ENCODE measurements at regions not wholly inside any gene's neighbourhood (a gene's known extent, or its start where the extent isn't known, plus 50 kb on each side); places are given as distances from the start of the nearest gene placed in this dataset.

- Histone ChIP-seq H3K9me3 (ENCODE audit: insufficient read depth, low read length) (peaks cover 16% of the 10 kb centered on the region), H3K4me3 (ENCODE audit: insufficient read length, low read depth) (no peak overlapping the region), H3K4me1 (ENCODE audit: insufficient read depth, insufficient read length) (no peaks in the 10 kb centered on the region), H3K9ac (ENCODE audit: insufficient read length, low read depth) (no peak overlapping the region), H3K27me3 (ENCODE audit: insufficient read depth, insufficient read length) (no peaks in the 10 kb centered on the region), H3K36me3 (ENCODE audit: insufficient read depth, insufficient read length, low read length) (no peaks in the 10 kb centered on the region)
- TF ChIP-seq YY1 (IDR thresholded peaks at IDR 0.05; ENCODE audit: insufficient read depth, insufficient read length) (no peak), SUZ12 (IDR thresholded peaks at IDR 0.05; ENCODE audit: extremely low read depth, insufficient read depth, insufficient read length) (no peak), ZNF274 (IDR thresholded peaks at IDR 0.05; ENCODE audit: low read depth, low read length) (no peak)
- DNase-seq (ENCODE audit: low read depth, low spot score): no peak
These were observed 65.6 kb downstream of the ANXA2R start for GRCh38 chr5:42974536-42974935.

- H3K9me3 ChIP-seq (ENCODE audit: insufficient read depth, low read length): no peaks in the 10 kb centered on the region
- H3K4me3 ChIP-seq (ENCODE audit: insufficient read length, low read depth): no peak overlapping the region
- H3K4me1 ChIP-seq (ENCODE audit: insufficient read depth, insufficient read length): no peaks in the 10 kb centered on the region
- TF ChIP-seq SUZ12 (IDR thresholded peaks at IDR 0.05; ENCODE audit: extremely low read depth, insufficient read depth, insufficient read length): no peak
- TF ChIP-seq ZNF274 (IDR thresholded peaks at IDR 0.05; ENCODE audit: low read depth, low read length): no peak
- TF ChIP-seq YY1 (IDR thresholded peaks at IDR 0.05; ENCODE audit: insufficient read depth, insufficient read length): no peak
- no peaks in the 10 kb centered on the region for H3K36me3 ChIP-seq (ENCODE audit: insufficient read depth, insufficient read length, low read length)
- no peaks in the 10 kb centered on the region for H3K27me3 ChIP-seq (ENCODE audit: insufficient read depth, insufficient read length)
- no peak overlapping the region for H3K9ac ChIP-seq (ENCODE audit: insufficient read length, low read depth)
- no peak for DNase-seq (ENCODE audit: low read depth, low spot score)
These were observed 69.2 kb downstream of the ANXA2R start for GRCh38 chr5:42970636-42971559.

- no peak for DNase-seq (ENCODE audit: low read depth, low spot score)
- Histone ChIP-seq H3K27me3 (ENCODE audit: insufficient read depth, insufficient read length) (no peaks in the 10 kb centered on the region), H3K4me1 (ENCODE audit: insufficient read depth, insufficient read length) (no peaks in the 10 kb centered on the region), H3K36me3 (ENCODE audit: insufficient read depth, insufficient read length, low read length) (no peaks in the 10 kb centered on the region), H3K4me3 (ENCODE audit: insufficient read length, low read depth) (no peak overlapping the region), H3K9me3 (ENCODE audit: insufficient read depth, low read length) (no peaks in the 10 kb centered on the region), H3K9ac (ENCODE audit: insufficient read length, low read depth) (no peak overlapping the region)
- no peak for TF ChIP-seq SUZ12 (IDR thresholded peaks at IDR 0.05; ENCODE audit: extremely low read depth, insufficient read depth, insufficient read length)
- no peak for TF ChIP-seq ZNF274 (IDR thresholded peaks at IDR 0.05; ENCODE audit: low read depth, low read length)
- no peak for TF ChIP-seq YY1 (IDR thresholded peaks at IDR 0.05; ENCODE audit: insufficient read depth, insufficient read length)
These were observed 74.2 kb downstream of the ANXA2R start for GRCh38 chr5:42965934-42966333.

DNA sequence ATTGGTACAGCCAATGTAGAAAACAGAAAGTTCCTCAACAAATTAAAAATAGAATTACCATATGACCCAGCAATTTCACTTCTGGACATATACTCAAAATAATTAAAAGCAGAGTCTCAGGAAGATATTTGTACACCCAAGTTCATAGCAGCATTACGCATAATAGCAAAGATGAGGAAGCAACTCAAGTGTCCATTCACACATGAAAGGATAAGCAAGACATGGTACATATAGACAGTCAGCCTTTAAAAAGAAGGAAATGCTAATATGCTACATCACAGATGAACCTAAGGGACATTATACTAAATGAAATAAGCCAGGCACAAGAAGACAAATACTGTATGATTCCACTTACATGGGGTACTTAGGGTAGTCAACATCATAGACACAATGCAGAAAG lies 76.7 kb downstream of the ANXA2R start:
- DNase-seq (ENCODE audit: low read depth, low spot score): no peak
- H3K36me3 ChIP-seq (ENCODE audit: insufficient read depth, insufficient read length, low read length): no peaks in the 10 kb centered on the region
- H3K27me3 ChIP-seq (ENCODE audit: insufficient read depth, insufficient read length): no peaks in the 10 kb centered on the region
- H3K4me3 ChIP-seq (ENCODE audit: insufficient read length, low read depth): no peak overlapping the region
- H3K4me1 ChIP-seq (ENCODE audit: insufficient read depth, insufficient read length): no peaks in the 10 kb centered on the region
- TF ChIP-seq YY1 (IDR thresholded peaks at IDR 0.05; ENCODE audit: insufficient read depth, insufficient read length) (no peak), SUZ12 (IDR thresholded peaks at IDR 0.05; ENCODE audit: extremely low read depth, insufficient read depth, insufficient read length) (no peak), ZNF274 (IDR thresholded peaks at IDR 0.05; ENCODE audit: low read depth, low read length) (no peak)
- H3K9ac ChIP-seq (ENCODE audit: insufficient read length, low read depth): no peak overlapping the region
- H3K9me3 ChIP-seq (ENCODE audit: insufficient read depth, low read length): no peaks in the 10 kb centered on the region

GRCh38 chr5:42962124-42962523 lies 78.0 kb downstream of the ANXA2R start:
- Histone ChIP-seq H3K27me3 (ENCODE audit: insufficient read depth, insufficient read length) (no peaks in the 10 kb centered on the region), H3K9me3 (ENCODE audit: insufficient read depth, low read length) (no peaks in the 10 kb centered on the region), H3K9ac (ENCODE audit: insufficient read length, low read depth) (no peak overlapping the region), H3K4me1 (ENCODE audit: insufficient read depth, insufficient read length) (no peaks in the 10 kb centered on the region), H3K4me3 (ENCODE audit: insufficient read length, low read depth) (no peak overlapping the region), H3K36me3 (ENCODE audit: insufficient read depth, insufficient read length, low read length) (no peaks in the 10 kb centered on the region)
- TF ChIP-seq YY1 (IDR thresholded peaks at IDR 0.05; ENCODE audit: insufficient read depth, insufficient read length) (no peak), SUZ12 (IDR thresholded peaks at IDR 0.05; ENCODE audit: extremely low read depth, insufficient read depth, insufficient read length) (no peak), ZNF274 (IDR thresholded peaks at IDR 0.05; ENCODE audit: low read depth, low read length) (no peak)
- no peak for DNase-seq (ENCODE audit: low read depth, low spot score)

DNA sequence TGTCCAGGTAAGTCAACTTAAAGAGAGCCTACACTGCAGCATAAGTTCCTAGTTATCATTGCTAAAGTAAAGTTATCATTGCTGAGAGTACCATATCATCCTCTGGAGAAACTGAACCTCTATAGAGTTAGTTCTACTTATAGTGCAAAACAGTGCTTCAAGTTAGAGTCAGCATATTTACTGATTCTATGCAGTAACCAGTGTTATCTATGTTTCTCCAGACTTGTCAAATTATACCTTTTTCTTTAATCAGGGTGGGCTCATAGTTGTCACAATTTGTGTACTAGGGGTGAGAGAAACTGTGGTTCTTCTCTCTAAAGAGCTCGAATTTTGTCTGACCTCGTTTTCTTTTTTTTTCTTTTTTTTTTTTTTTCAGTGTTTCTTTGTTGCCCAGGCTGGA lies 79.6 kb downstream of the ANXA2R start:
- no peaks in the 10 kb centered on the region for H3K4me1 ChIP-seq (ENCODE audit: insufficient read depth, insufficient read length)
- H3K27me3 ChIP-seq (ENCODE audit: insufficient read depth, insufficient read length): no peaks in the 10 kb centered on the region
- H3K9ac ChIP-seq (ENCODE audit: insufficient read length, low read depth): no peak overlapping the region
- no peaks in the 10 kb centered on the region for H3K36me3 ChIP-seq (ENCODE audit: insufficient read depth, insufficient read length, low read length)
- H3K4me3 ChIP-seq (ENCODE audit: insufficient read length, low read depth): no peak overlapping the region
- no peaks in the 10 kb centered on the region for H3K9me3 ChIP-seq (ENCODE audit: insufficient read depth, low read length)
- DNase-seq (ENCODE audit: low read depth, low spot score): no peak
- TF ChIP-seq ZNF274 (IDR thresholded peaks at IDR 0.05; ENCODE audit: low read depth, low read length) (no peak), YY1 (IDR thresholded peaks at IDR 0.05; ENCODE audit: insufficient read depth, insufficient read length) (no peak), SUZ12 (IDR thresholded peaks at IDR 0.05; ENCODE audit: extremely low read depth, insufficient read depth, insufficient read length) (no peak)

DNA sequence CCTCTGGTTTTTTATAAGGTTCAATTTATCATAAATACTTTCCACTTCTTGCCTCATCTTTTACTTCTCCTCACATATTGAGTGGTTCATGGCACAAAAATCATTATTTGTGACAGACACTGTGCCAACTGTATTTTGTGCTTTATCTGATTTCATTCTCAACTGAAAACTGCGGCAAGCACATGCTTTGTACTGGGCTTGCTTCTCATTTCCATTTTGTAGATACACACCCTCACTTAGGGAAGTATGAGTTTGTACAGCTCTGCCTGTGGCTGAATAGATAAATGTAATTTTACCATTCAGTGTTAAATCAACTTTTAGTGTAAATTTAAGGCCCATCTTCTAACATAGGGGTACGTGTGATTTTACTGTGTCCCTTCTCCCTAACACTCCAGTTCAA lies 83.6 kb downstream of the ANXA2R start:
- peaks cover 17% of the 10 kb centered on the region; the same call in 1 of the 2 replicates for H3K9me3 ChIP-seq (ENCODE audit: insufficient read depth, low read length)
- no peaks in the 10 kb centered on the region for H3K36me3 ChIP-seq (ENCODE audit: insufficient read depth, insufficient read length, low read length)
- no peak overlapping the region for H3K4me3 ChIP-seq (ENCODE audit: insufficient read length, low read depth)
- no peak for DNase-seq (ENCODE audit: low read depth, low spot score)
- TF ChIP-seq SUZ12 (IDR thresholded peaks at IDR 0.05; ENCODE audit: extremely low read depth, insufficient read depth, insufficient read length) (no peak), ZNF274 (IDR thresholded peaks at IDR 0.05; ENCODE audit: low read depth, low read length) (no peak), YY1 (IDR thresholded peaks at IDR 0.05; ENCODE audit: insufficient read depth, insufficient read length) (no peak)
- no peaks in the 10 kb centered on the region for H3K27me3 ChIP-seq (ENCODE audit: insufficient read depth, insufficient read length)
- no peak overlapping the region for H3K9ac ChIP-seq (ENCODE audit: insufficient read length, low read depth)
- no peaks in the 10 kb centered on the region for H3K4me1 ChIP-seq (ENCODE audit: insufficient read depth, insufficient read length)
